ENCODE measurements at regions not wholly inside any gene's neighbourhood (a gene's known extent, or its start where the extent isn't known, plus 50 kb on each side); places are given as distances from the start of the nearest gene placed in this dataset.

DNA sequence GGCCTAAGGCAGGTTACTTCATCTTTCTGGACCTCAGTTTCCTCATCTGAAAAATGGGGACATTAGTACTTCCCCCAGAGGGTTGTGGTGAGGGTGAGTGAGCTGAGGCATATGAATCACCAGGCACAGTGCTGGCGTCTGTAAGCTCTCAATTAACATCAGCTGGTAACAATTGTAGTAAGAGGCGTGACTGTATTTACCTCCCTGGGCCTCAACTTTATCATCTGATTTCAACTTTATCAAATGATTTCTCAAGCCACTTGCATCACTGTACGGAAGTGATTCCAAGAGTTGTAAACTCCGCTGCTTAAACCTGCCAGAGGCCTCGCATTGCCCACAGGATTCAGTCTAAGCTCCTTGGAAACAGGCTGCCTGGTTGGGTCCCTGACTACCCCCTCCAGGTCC is 53.6 kb upstream of the PKDCC start:
- TF ChIP-seq GABPA (IDR thresholded peaks at IDR 0.05; ENCODE audit: low read depth), result no peak
- TF ChIP-seq, protein P1, sequence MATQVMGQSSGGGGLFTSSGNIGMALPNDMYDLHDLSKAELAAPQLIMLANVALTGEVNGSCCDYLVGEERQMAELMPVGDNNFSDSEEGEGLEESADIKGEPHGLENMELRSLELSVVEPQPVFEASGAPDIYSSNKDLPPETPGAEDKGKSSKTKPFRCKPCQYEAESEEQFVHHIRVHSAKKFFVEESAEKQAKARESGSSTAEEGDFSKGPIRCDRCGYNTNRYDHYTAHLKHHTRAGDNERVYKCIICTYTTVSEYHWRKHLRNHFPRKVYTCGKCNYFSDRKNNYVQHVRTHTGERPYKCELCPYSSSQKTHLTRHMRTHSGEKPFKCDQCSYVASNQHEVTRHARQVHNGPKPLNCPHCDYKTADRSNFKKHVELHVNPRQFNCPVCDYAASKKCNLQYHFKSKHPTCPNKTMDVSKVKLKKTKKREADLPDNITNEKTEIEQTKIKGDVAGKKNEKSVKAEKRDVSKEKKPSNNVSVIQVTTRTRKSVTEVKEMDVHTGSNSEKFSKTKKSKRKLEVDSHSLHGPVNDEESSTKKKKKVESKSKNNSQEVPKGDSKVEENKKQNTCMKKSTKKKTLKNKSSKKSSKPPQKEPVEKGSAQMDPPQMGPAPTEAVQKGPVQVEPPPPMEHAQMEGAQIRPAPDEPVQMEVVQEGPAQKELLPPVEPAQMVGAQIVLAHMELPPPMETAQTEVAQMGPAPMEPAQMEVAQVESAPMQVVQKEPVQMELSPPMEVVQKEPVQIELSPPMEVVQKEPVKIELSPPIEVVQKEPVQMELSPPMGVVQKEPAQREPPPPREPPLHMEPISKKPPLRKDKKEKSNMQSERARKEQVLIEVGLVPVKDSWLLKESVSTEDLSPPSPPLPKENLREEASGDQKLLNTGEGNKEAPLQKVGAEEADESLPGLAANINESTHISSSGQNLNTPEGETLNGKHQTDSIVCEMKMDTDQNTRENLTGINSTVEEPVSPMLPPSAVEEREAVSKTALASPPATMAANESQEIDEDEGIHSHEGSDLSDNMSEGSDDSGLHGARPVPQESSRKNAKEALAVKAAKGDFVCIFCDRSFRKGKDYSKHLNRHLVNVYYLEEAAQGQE (IDR thresholded peaks at IDR 0.05; ENCODE audit: insufficient replicate concordance, low read depth), result no peak
- no peak for TF ChIP-seq POLR2AphosphoS5 (IDR thresholded peaks at IDR 0.05; ENCODE audit: low read depth)
- no peak for TF ChIP-seq SPI1 (IDR thresholded peaks at IDR 0.05; ENCODE audit: borderline replicate concordance, low read depth)
- TF ChIP-seq, protein P2, sequence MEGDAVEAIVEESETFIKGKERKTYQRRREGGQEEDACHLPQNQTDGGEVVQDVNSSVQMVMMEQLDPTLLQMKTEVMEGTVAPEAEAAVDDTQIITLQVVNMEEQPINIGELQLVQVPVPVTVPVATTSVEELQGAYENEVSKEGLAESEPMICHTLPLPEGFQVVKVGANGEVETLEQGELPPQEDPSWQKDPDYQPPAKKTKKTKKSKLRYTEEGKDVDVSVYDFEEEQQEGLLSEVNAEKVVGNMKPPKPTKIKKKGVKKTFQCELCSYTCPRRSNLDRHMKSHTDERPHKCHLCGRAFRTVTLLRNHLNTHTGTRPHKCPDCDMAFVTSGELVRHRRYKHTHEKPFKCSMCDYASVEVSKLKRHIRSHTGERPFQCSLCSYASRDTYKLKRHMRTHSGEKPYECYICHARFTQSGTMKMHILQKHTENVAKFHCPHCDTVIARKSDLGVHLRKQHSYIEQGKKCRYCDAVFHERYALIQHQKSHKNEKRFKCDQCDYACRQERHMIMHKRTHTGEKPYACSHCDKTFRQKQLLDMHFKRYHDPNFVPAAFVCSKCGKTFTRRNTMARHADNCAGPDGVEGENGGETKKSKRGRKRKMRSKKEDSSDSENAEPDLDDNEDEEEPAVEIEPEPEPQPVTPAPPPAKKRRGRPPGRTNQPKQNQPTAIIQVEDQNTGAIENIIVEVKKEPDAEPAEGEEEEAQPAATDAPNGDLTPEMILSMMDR (IDR thresholded peaks at IDR 0.05; ENCODE audit: insufficient read depth, low read length), result no peak
- H3K27me3 ChIP-seq (ENCODE audit: insufficient read depth, poor library complexity, severe bottlenecking), result no peaks in the 10 kb centered on the region
- H3K27ac ChIP-seq (replicated peaks), result no peak overlapping the region
- no peak overlapping the region for H3K4me3 ChIP-seq (replicated peaks; ENCODE audit: insufficient read depth, low read length)
- no peak for DNase-seq (ENCODE audit: low read depth in 1 of 2, low spot score in 1 of 2)

DNA sequence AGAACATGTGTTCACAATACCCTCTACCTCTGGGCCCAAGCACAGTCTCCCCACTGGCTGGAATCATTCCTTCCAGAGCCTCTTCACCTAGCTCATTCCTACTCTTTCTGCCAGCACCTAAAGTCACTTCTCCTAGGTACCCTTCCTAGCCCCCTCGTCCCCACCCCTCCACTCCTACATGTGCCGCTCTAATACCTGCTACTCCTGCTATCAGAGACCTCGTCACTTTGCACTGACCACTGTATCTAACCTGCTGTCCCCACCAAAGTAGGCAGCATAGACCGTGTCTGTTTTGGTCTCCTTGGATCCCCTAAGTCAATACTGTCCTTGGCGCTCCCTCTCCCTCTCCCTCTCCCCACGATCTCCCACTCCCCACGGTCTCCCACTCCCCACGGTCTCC is 53.2 kb upstream of the PKDCC start:
- H3K27ac ChIP-seq (replicated peaks), result no peak overlapping the region
- no peak for DNase-seq (ENCODE audit: low read depth in 1 of 2, low spot score in 1 of 2)
- no peak for TF ChIP-seq SPI1 (IDR thresholded peaks at IDR 0.05; ENCODE audit: borderline replicate concordance, low read depth)
- TF ChIP-seq POLR2AphosphoS5 (IDR thresholded peaks at IDR 0.05; ENCODE audit: low read depth), result no peak
- TF ChIP-seq, protein P2 (IDR thresholded peaks at IDR 0.05; ENCODE audit: insufficient read depth, low read length), result no peak
- TF ChIP-seq, protein P1 (IDR thresholded peaks at IDR 0.05; ENCODE audit: insufficient replicate concordance, low read depth), result no peak
- TF ChIP-seq GABPA (IDR thresholded peaks at IDR 0.05; ENCODE audit: low read depth), result no peak
- no peak overlapping the region for H3K4me3 ChIP-seq (replicated peaks; ENCODE audit: insufficient read depth, low read length)
- H3K27me3 ChIP-seq (ENCODE audit: insufficient read depth, poor library complexity, severe bottlenecking), result no peaks in the 10 kb centered on the region

DNA sequence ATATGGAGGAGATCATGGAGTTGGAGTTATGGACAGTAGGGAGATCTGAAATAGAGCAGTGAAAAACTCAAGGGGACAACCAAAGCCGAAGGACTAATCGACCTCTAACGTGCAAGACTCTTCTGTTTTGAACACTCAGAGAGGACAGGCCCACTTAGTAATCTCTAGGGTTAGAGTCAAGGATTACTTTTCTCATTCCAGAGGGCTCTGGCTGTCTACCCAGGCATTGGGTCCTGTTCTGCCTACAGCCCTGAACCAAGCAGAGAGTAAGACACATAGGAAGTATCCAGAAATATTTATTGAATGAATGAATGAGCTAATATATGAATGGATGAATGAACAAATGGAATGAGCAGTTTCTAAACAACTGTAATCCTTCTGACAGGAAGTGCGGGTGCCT is 50.3 kb upstream of the PKDCC start:
- H3K27me3 ChIP-seq (ENCODE audit: insufficient read depth, poor library complexity, severe bottlenecking), result no peaks in the 10 kb centered on the region
- DNase-seq (ENCODE audit: low read depth in 1 of 2, low spot score in 1 of 2), result no peak
- H3K4me3 ChIP-seq (replicated peaks; ENCODE audit: insufficient read depth, low read length), result no peak overlapping the region
- TF ChIP-seq, protein P1 (IDR thresholded peaks at IDR 0.05; ENCODE audit: insufficient replicate concordance, low read depth), result no peak
- TF ChIP-seq POLR2AphosphoS5 (IDR thresholded peaks at IDR 0.05; ENCODE audit: low read depth) (no peak), GABPA (IDR thresholded peaks at IDR 0.05; ENCODE audit: low read depth) (no peak), SPI1 (IDR thresholded peaks at IDR 0.05; ENCODE audit: borderline replicate concordance, low read depth) (no peak)
- TF ChIP-seq, protein P2 (IDR thresholded peaks at IDR 0.05; ENCODE audit: insufficient read depth, low read length), result no peak
- no peak overlapping the region for H3K27ac ChIP-seq (replicated peaks)

All from HL-60 (cell line).